Tibial nerve (tissue), 4 donors: ENCODE measurements at regions not wholly inside any gene's neighbourhood (a gene's known extent, or its start where the extent isn't known, plus 50 kb on each side); places are given as distances from the start of the nearest gene placed in this dataset.

Experiments used
- DNase-seq, 2 donors: peaks; one replicate each; pipeline ENCODE4 v3.0.0-alpha.2; 2019; ENCODE audit warnings: low spot score in 2 of 2
- H3K27ac ChIP-seq, 4 donors: fragments of 200-600 bp; sonication (generic) in 3 of 4; one replicate each; pipeline ENCODE4 v1.5.1; 2017 to 2019; ENCODE audit warnings: mild to moderate bottlenecking in 1 of 4
- H3K27me3 ChIP-seq, 2 donors: fragments of 200-600 bp; sonication (generic) in 1 of 2; one replicate each; pipeline versions ENCODE4 v1.5.1 to v1.6.0; 2017 to 2019
- H3K36me3 ChIP-seq, 3 donors: fragments of 200-600 bp; sonication (generic); one replicate each; pipeline ENCODE4 v1.5.1; 2018 to 2019
- H3K4me1 ChIP-seq, 4 donors: fragments of 200-600 bp; sonication (generic) in 3 of 4; one replicate each; pipeline ENCODE4 v1.5.1; 2017 to 2019
- H3K4me3 ChIP-seq, 4 donors: fragments of 200-600 bp; sonication (generic) in 3 of 4; one replicate each; pipeline ENCODE4 v1.5.1; 2017 to 2019; ENCODE audit warnings: mild to moderate bottlenecking in 1 of 4, moderate library complexity in 1 of 4
- H3K9me3 ChIP-seq, 4 donors: fragments of 200-600 bp; sonication (generic) in 3 of 4; one replicate each; pipeline ENCODE4 v1.5.1; 2017 to 2019
- CTCF ChIP-seq, 5 experiments: fragments of 200-600 bp in 3 of 5; fragments of 450-650 bp in 2 of 5; sonication (generic) in 3 of 5; IDR thresholded peaks; one replicate each; pipeline ENCODE4 v1.5.1; 2016 to 2019; ENCODE audit warnings: antibody characterized with exemption in 5 of 5, mild to moderate bottlenecking in 3 of 5, moderate library complexity in 2 of 5
- EP300 ChIP-seq, 2 donors: sonication (generic); formaldehyde crosslinking; IDR thresholded peaks; one replicate each; pipeline ENCODE4 v1.6.1; 2017; ENCODE audit warnings: antibody characterized with exemption in 2 of 2, mild to moderate bottlenecking in 1 of 2
- POLR2A ChIP-seq, 2 donors: fragments of 450-650 bp; IDR thresholded peaks; one replicate each; pipeline ENCODE4 v1.6.1; 2017; ENCODE audit warnings: antibody characterized with exemption in 2 of 2, mild to moderate bottlenecking in 2 of 2, moderate library complexity in 2 of 2
- WGBS, 2 donors: methylation state at CpG; one replicate each; pipeline ENCODE4 v1.1.5; 2018; 5-methylcytosine and 5-hydroxymethylcytosine counted together

GRCh38 chr20:17827759-17828559 is 128.2 kb downstream of the BANF2 start:
- H3K27me3 ChIP-seq: no peaks in the 10 kb centered on the region
- DNase-seq: no peak
- H3K4me3 ChIP-seq: no peak overlapping the region
- peaks cover 0 to 3% (median 0%) of the 10 kb centered on the region in 4 donors for H3K4me1 ChIP-seq
- H3K36me3 ChIP-seq: no peaks in the 10 kb centered on the region
- TF ChIP-seq POLR2A (IDR thresholded peaks at IDR 0.05) (no peak), CTCF (IDR thresholded peaks at IDR 0.05) (no peak)
- no peaks in the 10 kb centered on the region for H3K9me3 ChIP-seq
- no peak overlapping the region for H3K27ac ChIP-seq
- 83 to 89% methylated on average over 13 of the region's 13 CpGs for WGBS, 2 donors

GRCh38 chr20:17827079-17827478 is 127.3 kb downstream of the BANF2 start:
- no peak overlapping the region for H3K27ac ChIP-seq
- no peaks in the 10 kb centered on the region for H3K27me3 ChIP-seq
- DNase-seq: no peak
- peaks cover 0 to 3% (median 0%) of the 10 kb centered on the region in 4 donors for H3K4me1 ChIP-seq
- TF ChIP-seq CTCF (IDR thresholded peaks at IDR 0.05) (no peak), POLR2A (IDR thresholded peaks at IDR 0.05) (no peak), EP300 (IDR thresholded peaks at IDR 0.05) (no peak)
- WGBS, 2 donors: 78 to 91% methylated on average over 4 of the region's 4 CpGs
- H3K9me3 ChIP-seq: no peaks in the 10 kb centered on the region
- H3K4me3 ChIP-seq: no peak overlapping the region
- no peaks in the 10 kb centered on the region for H3K36me3 ChIP-seq

GRCh38 chr20:17825960-17826843 is 126.4 kb downstream of the BANF2 start:
- no peaks in the 10 kb centered on the region for H3K36me3 ChIP-seq
- no peaks in the 10 kb centered on the region for H3K27me3 ChIP-seq
- no peak overlapping the region for H3K4me3 ChIP-seq
- no peak for DNase-seq
- H3K4me1 ChIP-seq: peaks cover 0 to 3% (median 1%) of the 10 kb centered on the region in 4 donors
- TF ChIP-seq POLR2A (IDR thresholded peaks at IDR 0.05): no peak
- no peak for TF ChIP-seq CTCF (IDR thresholded peaks at IDR 0.05)
- TF ChIP-seq EP300 (IDR thresholded peaks at IDR 0.05): no peak
- no peak overlapping the region for H3K27ac ChIP-seq
- H3K9me3 ChIP-seq: no peaks in the 10 kb centered on the region
- WGBS, 2 donors: 87 to 89% methylated on average over 8 of the region's 8 CpGs

GRCh38 chr20:17825252-17825959 is 125.6 kb downstream of the BANF2 start:
- WGBS, 2 donors: 53 to 57% methylated on average over 15 of the region's 15 CpGs
- TF ChIP-seq CTCF (IDR thresholded peaks at IDR 0.05): no peak
- TF ChIP-seq POLR2A (IDR thresholded peaks at IDR 0.05): no peak
- no peak for TF ChIP-seq EP300 (IDR thresholded peaks at IDR 0.05)
- H3K4me1 ChIP-seq: peaks cover 0 to 3% (median 1%) of the 10 kb centered on the region in 4 donors
- no peaks in the 10 kb centered on the region for H3K9me3 ChIP-seq
- no peaks in the 10 kb centered on the region for H3K36me3 ChIP-seq
- H3K4me3 ChIP-seq: no peak overlapping the region
- no peak for DNase-seq
- no peak overlapping the region for H3K27ac ChIP-seq
- no peaks in the 10 kb centered on the region for H3K27me3 ChIP-seq
